Tibial nerve (tissue), 4 donors: ENCODE measurements at regions not wholly inside any gene's neighbourhood (a gene's known extent, or its start where the extent isn't known, plus 50 kb on each side); places are given as distances from the start of the nearest gene placed in this dataset.
"Not testable (repeated sequence)": the region's sequence is repeated elsewhere in the genome, so short reads cannot be mapped to it uniquely, and the experiment has no call there.

ENCODE experiments used
- DNase-seq, 2 donors: peaks; one replicate each; pipeline ENCODE4 v3.0.0-alpha.2; 2019; ENCODE audit warnings: low spot score in 2 of 2
- H3K27ac ChIP-seq, 4 donors: fragments of 200-600 bp; sonication (generic) in 3 of 4; one replicate each; pipeline ENCODE4 v1.5.1; 2017 to 2019; ENCODE audit warnings: mild to moderate bottlenecking in 1 of 4
- H3K27me3 ChIP-seq, 2 donors: fragments of 200-600 bp; sonication (generic) in 1 of 2; one replicate each; pipeline versions ENCODE4 v1.5.1 to v1.6.0; 2017 to 2019
- H3K36me3 ChIP-seq, 3 donors: fragments of 200-600 bp; sonication (generic); one replicate each; pipeline ENCODE4 v1.5.1; 2018 to 2019
- H3K4me1 ChIP-seq, 4 donors: fragments of 200-600 bp; sonication (generic) in 3 of 4; one replicate each; pipeline ENCODE4 v1.5.1; 2017 to 2019
- H3K4me3 ChIP-seq, 4 donors: fragments of 200-600 bp; sonication (generic) in 3 of 4; one replicate each; pipeline ENCODE4 v1.5.1; 2017 to 2019; ENCODE audit warnings: mild to moderate bottlenecking in 1 of 4, moderate library complexity in 1 of 4
- H3K9me3 ChIP-seq, 4 donors: fragments of 200-600 bp; sonication (generic) in 3 of 4; one replicate each; pipeline ENCODE4 v1.5.1; 2017 to 2019
- EP300 ChIP-seq, 2 donors: sonication (generic); formaldehyde crosslinking; IDR thresholded peaks; one replicate each; pipeline ENCODE4 v1.6.1; 2017; ENCODE audit warnings: antibody characterized with exemption in 2 of 2, mild to moderate bottlenecking in 1 of 2
- POLR2A ChIP-seq, 2 donors: fragments of 450-650 bp; IDR thresholded peaks; one replicate each; pipeline ENCODE4 v1.6.1; 2017; ENCODE audit warnings: antibody characterized with exemption in 2 of 2, mild to moderate bottlenecking in 2 of 2, moderate library complexity in 2 of 2
- WGBS, 2 donors: methylation state at CpG; one replicate each; pipeline ENCODE4 v1.1.5; 2018; 5-methylcytosine and 5-hydroxymethylcytosine counted together
- TF ChIP-seq, protein P1 (sequence below), 5 experiments: fragments of 200-600 bp in 3 of 5; fragments of 450-650 bp in 2 of 5; sonication (generic) in 3 of 5; IDR thresholded peaks; one replicate each; pipeline ENCODE4 v1.5.1; 2016 to 2019; ENCODE audit warnings: antibody characterized with exemption in 5 of 5, mild to moderate bottlenecking in 3 of 5, moderate library complexity in 2 of 5

DNA sequence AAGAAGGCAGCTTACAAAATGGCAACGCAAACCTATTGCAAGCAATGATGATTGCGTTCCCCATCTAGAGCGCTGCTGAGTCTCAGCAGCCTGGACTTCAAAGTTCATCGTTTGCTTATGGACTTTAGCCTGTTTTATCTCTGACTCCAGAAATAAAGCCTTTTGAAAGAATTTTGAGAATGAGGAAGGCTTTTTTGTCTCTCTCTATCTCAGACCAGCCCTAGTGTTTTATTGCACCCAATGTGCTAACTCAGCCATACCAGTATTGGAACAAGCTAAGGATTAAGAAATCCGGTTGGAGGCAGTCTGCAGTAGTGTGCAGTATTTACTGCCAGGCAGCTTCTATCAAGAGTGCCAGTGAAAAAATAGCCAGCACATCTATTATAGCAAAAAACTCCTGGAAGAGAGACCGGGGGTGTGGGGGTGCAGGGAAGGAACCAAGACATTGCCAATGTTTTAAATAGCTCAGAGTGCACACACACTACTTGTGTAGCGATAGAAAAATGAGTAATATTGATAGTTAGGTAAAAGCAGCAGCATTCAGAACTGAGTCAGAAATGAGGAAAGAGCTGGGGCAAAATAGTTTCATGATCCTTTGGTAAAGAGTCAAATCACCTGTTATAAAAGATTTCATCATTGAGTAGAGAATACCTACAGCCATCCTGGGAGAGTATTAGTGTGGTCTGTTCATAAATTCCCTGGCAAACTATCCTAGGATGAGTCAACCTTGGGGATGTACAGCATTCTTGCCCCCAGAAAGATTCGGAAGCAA, 219.0 kb downstream of the ZNF608 start:
- DNase-seq, result no peak
- no peak overlapping the region for H3K4me3 ChIP-seq
- no peaks in the 10 kb centered on the region for H3K9me3 ChIP-seq
- TF ChIP-seq EP300 (IDR thresholded peaks at IDR 0.05), result no peak
- no peak for TF ChIP-seq POLR2A (IDR thresholded peaks at IDR 0.05)
- TF ChIP-seq, protein P1, sequence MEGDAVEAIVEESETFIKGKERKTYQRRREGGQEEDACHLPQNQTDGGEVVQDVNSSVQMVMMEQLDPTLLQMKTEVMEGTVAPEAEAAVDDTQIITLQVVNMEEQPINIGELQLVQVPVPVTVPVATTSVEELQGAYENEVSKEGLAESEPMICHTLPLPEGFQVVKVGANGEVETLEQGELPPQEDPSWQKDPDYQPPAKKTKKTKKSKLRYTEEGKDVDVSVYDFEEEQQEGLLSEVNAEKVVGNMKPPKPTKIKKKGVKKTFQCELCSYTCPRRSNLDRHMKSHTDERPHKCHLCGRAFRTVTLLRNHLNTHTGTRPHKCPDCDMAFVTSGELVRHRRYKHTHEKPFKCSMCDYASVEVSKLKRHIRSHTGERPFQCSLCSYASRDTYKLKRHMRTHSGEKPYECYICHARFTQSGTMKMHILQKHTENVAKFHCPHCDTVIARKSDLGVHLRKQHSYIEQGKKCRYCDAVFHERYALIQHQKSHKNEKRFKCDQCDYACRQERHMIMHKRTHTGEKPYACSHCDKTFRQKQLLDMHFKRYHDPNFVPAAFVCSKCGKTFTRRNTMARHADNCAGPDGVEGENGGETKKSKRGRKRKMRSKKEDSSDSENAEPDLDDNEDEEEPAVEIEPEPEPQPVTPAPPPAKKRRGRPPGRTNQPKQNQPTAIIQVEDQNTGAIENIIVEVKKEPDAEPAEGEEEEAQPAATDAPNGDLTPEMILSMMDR (IDR thresholded peaks at IDR 0.05), result no peak
- no peak overlapping the region for H3K27ac ChIP-seq
- H3K27me3 ChIP-seq, result no peaks in the 10 kb centered on the region
- WGBS, 2 donors, result 72 to 79% methylated on average over 8 of the region's 8 CpGs
- no peaks in the 10 kb centered on the region for H3K4me1 ChIP-seq
- H3K36me3 ChIP-seq, result no peaks in the 10 kb centered on the region

DNA sequence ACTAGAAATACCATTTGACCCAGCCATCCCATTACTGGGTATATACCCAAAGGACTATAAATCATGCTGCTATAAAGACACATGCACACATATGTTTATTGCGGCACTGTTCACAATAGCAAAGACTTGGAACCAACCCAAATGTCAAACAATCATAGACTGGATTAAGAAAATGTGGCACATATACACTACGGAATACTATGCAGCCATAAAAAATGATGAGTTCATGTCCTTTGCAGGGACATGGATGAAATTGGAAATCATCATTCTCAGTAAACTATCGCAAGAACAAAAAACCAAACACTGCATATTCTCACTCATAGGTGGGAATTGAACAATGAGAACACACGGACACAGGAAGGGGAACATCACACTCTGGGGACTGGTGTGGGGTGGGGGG, 220.4 kb downstream of the ZNF608 start:
- not testable (repeated sequence) for H3K4me3 ChIP-seq, H3K27ac ChIP-seq, H3K9me3 ChIP-seq, DNase-seq, H3K36me3 ChIP-seq, H3K4me1 ChIP-seq, H3K27me3 ChIP-seq
- 90 to 91% methylated on average over 4 of the region's 4 CpGs for WGBS, 2 donors

DNA sequence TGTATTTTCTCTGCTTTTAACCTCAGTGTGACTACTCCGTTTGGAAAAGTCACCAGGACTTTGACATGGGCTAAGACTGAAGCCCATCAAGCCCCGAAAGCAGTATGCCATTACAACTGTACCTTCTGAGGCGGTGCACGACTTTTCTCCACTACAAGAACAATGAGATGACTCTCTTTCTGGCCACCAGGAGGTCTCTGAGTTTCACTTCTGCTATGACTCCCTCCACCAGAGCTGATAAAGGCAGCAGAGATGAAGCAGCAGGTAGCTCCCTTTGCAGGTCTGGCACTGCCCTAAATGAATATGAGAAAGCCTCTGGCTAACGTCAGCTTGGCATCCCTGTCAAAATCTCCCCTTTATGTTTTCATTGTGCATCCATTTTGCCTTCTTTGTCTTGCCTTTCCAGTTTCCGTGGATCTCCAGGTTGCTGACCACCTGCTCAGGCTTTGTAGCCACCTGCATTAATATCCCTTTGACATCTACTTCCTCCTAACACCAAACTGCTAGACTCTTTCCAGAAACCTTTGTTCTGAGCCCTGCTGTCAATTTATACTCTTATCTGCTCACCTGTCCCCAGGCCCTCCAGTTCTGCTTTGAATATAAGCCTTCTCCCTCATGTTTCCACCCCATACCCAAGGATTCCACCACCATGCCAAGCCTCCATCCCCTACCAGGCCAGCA, 221.7 kb downstream of the ZNF608 start:
- no peaks in the 10 kb centered on the region for H3K36me3 ChIP-seq
- H3K27me3 ChIP-seq, result no peaks in the 10 kb centered on the region
- H3K4me1 ChIP-seq, result no peaks in the 10 kb centered on the region
- H3K27ac ChIP-seq, result no peak overlapping the region
- no peak overlapping the region for H3K4me3 ChIP-seq
- H3K9me3 ChIP-seq, result no peaks in the 10 kb centered on the region
- DNase-seq, result no peak
- TF ChIP-seq EP300 (IDR thresholded peaks at IDR 0.05) (no peak), POLR2A (IDR thresholded peaks at IDR 0.05) (no peak)
- TF ChIP-seq, protein P1 (IDR thresholded peaks at IDR 0.05), result no peak
- WGBS, 2 donors, result 91 to 93% methylated on average over 6 of the region's 6 CpGs

DNA sequence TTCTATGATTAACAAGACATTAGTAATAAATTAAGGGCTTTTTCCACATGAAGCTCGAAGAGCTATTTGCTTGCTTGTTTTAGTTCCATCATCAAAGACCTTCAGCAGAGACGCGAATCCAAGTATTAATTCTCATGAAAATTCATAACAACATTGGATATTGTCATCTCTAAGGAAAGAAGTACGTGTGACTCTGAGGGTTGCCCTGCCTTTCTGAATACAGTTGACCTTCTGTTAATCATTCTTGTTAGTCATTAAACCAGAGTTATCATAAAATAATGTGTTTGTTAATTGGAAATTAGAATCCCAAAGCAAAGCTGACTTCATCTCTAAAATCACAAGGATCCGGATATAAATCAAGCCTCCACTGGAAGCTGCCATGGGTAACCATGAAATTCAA, 222.5 kb downstream of the ZNF608 start:
- no peaks in the 10 kb centered on the region for H3K36me3 ChIP-seq
- H3K4me3 ChIP-seq, result no peak overlapping the region
- no peaks in the 10 kb centered on the region for H3K9me3 ChIP-seq
- TF ChIP-seq POLR2A (IDR thresholded peaks at IDR 0.05), result no peak
- no peak for TF ChIP-seq EP300 (IDR thresholded peaks at IDR 0.05)
- TF ChIP-seq, protein P1 (IDR thresholded peaks at IDR 0.05), result no peak
- H3K27ac ChIP-seq, result no peak overlapping the region
- WGBS, 2 donors, result 79 to 81% methylated on average over 5 of the region's 5 CpGs
- DNase-seq, result no peak
- H3K27me3 ChIP-seq, result no peaks in the 10 kb centered on the region
- no peaks in the 10 kb centered on the region for H3K4me1 ChIP-seq

DNA sequence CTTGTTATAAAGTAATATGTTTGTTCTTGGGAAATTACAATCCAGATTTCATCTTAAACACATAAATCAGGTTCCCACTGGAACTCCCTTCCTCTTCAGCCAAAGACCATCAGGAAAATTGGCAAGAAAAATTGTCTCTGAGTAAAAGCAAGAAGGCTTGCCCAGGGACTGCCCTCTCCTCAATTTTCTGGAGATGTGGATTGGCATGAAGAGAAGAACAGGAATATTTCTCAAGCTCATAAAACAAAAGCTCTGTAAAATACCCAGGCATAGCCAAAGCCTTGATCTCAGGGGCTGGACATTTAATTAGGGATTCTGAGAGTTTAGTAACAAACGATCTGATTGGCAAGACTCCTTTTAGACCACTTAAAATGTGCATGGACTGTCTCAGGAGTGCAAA, 223.4 kb downstream of the ZNF608 start:
- Histone ChIP-seq H3K4me1 (no peaks in the 10 kb centered on the region), H3K9me3 (no peaks in the 10 kb centered on the region), H3K27me3 (no peaks in the 10 kb centered on the region), H3K36me3 (no peaks in the 10 kb centered on the region), H3K27ac (no peak overlapping the region), H3K4me3 (no peak overlapping the region)
- TF ChIP-seq, protein P1 (IDR thresholded peaks at IDR 0.05), result no peak
- TF ChIP-seq EP300 (IDR thresholded peaks at IDR 0.05), result no peak
- TF ChIP-seq POLR2A (IDR thresholded peaks at IDR 0.05), result no peak
- 44 to 50% methylated on average over 1 of the region's 1 CpG for WGBS, 2 donors
- no peak for DNase-seq
